HEK293 (cell line): ENCODE measurements at regions not wholly inside any gene's neighbourhood (a gene's known extent, or its start where the extent isn't known, plus 50 kb on each side); places are given as distances from the start of the nearest gene placed in this dataset.

Experiments
- CTCF ChIA-PET: fragments of 350-600 bp; formaldehyde crosslinking; extraction: SDS; loops from one replicate; lab custom pipeline; 2021; ENCODE audit warnings: antibody characterized with exemption; lab: Yijun Ruan, JAX
- POLR2A ChIA-PET: fragments of 300-600 bp; formaldehyde crosslinking; extraction: SDS; loops from one replicate; lab custom pipeline; 2020; ENCODE audit warnings: antibody characterized with exemption, inconsistent platforms; lab: Yijun Ruan, JAX
- H3K27ac ChIP-seq: fragments of 200-500 bp; sonication (Bioruptor generic); 2 replicates; pipeline ENCODE4 v1.5.1; 2014; ENCODE audit warnings: low read depth, low read length, control low read depth, inconsistent platforms; ENCODE audit errors: extremely low read depth
- H3K36me3 ChIP-seq, 2 experiments: fragments of 200-500 bp in 1 of 2; sonication (Bioruptor generic) in 1 of 2; 1 replicate in 1 of 2; 2 replicates in 1 of 2; pipeline ENCODE4 v1.5.1; 2014 to 2017; ENCODE audit warnings: inconsistent platforms in 2 of 2, low read length in 2 of 2; ENCODE audit not compliant: control insufficient read depth in 2 of 2, insufficient read depth in 1 of 2
- H3K4me1 ChIP-seq: fragments of 200-500 bp; sonication (Bioruptor generic); 2 replicates; pipeline ENCODE4 v1.5.1; 2014; ENCODE audit warnings: mild to moderate bottlenecking, low read length, inconsistent platforms; ENCODE audit not compliant: control insufficient read depth, insufficient read depth
- H3K4me3 ChIP-seq: 2 replicates; pipeline ENCODE4 v1.5.1; 2011; ENCODE audit warnings: low read depth, mild to moderate bottlenecking, control low read depth, low read length, moderate library complexity
- H3K9me3 ChIP-seq: fragments of 200-500 bp; sonication (Bioruptor generic); 2 replicates; pipeline ENCODE4 v1.5.1; 2014; ENCODE audit warnings: low read depth, low read length, inconsistent platforms; ENCODE audit not compliant: control insufficient read depth, insufficient read depth
- KLF17 ChIP-seq: fragments of 450-650 bp; formaldehyde crosslinking; IDR thresholded peaks from 2 replicates; pipeline ENCODE4 v1.5.1; 2016; ENCODE audit warnings: missing biosample characterization, missing genetic modification characterization
- REPIN1 ChIP-seq: fragments of 450-650 bp; formaldehyde crosslinking; IDR thresholded peaks from 2 replicates; pipeline ENCODE4 v1.5.1; 2017; ENCODE audit warnings: missing biosample characterization, missing genetic modification characterization, low read depth
- SCRT1 ChIP-seq: fragments of 450-650 bp; formaldehyde crosslinking; IDR thresholded peaks from 2 replicates; pipeline ENCODE4 v1.5.1; 2016; ENCODE audit warnings: missing biosample characterization, missing genetic modification characterization, borderline replicate concordance
- SP2 ChIP-seq: fragments of 450-650 bp; formaldehyde crosslinking; IDR thresholded peaks from 2 replicates; pipeline ENCODE4 v1.5.1; 2016; ENCODE audit warnings: missing biosample characterization, missing genetic modification characterization
- TCF7L2 ChIP-seq: IDR thresholded peaks from 2 replicates; pipeline ENCODE4 v1.6.1; 2011; ENCODE audit warnings: low read depth, mild to moderate bottlenecking, inconsistent platforms, low read length, moderate library complexity, borderline replicate concordance
- ZNF19 ChIP-seq: fragments of 450-650 bp; formaldehyde crosslinking; IDR thresholded peaks from 2 replicates; pipeline ENCODE4; 2016; ENCODE audit warnings: missing biosample characterization, missing genetic modification characterization, low read depth
- ZNF350 ChIP-seq: fragments of 450-650 bp; formaldehyde crosslinking; IDR thresholded peaks from 2 replicates; pipeline ENCODE4 v1.5.0; 2017; ENCODE audit warnings: missing biosample characterization, mild to moderate bottlenecking, missing genetic modification characterization
- ZNF362 ChIP-seq: fragments of 450-650 bp; formaldehyde crosslinking; IDR thresholded peaks from 2 replicates; pipeline ENCODE4 v1.5.1; 2016; ENCODE audit warnings: missing biosample characterization, missing genetic modification characterization
- ZNF404 ChIP-seq: fragments of 450-650 bp; formaldehyde crosslinking; IDR thresholded peaks from 2 replicates; pipeline ENCODE4 v1.5.1; 2017; ENCODE audit warnings: missing biosample characterization, missing genetic modification characterization
- ZNF416 ChIP-seq: fragments of 450-650 bp; formaldehyde crosslinking; IDR thresholded peaks from 2 replicates; pipeline ENCODE4 v1.5.1; 2016; ENCODE audit warnings: missing biosample characterization, missing genetic modification characterization
- ZNF558 ChIP-seq: fragments of 450-650 bp; formaldehyde crosslinking; IDR thresholded peaks from 2 replicates; pipeline ENCODE4 v1.5.1; 2016; ENCODE audit warnings: missing biosample characterization, missing genetic modification characterization
- ZNF621 ChIP-seq: fragments of 450-650 bp; formaldehyde crosslinking; IDR thresholded peaks from 2 replicates; pipeline ENCODE4 v1.5.1; 2017; ENCODE audit warnings: missing biosample characterization, missing genetic modification characterization
- ZNF624 ChIP-seq: fragments of 450-650 bp; formaldehyde crosslinking; IDR thresholded peaks from 2 replicates; pipeline ENCODE4 v1.5.1; 2017; ENCODE audit warnings: missing biosample characterization, missing genetic modification characterization
- ZNF626 ChIP-seq: fragments of 450-650 bp; sonication (Bioruptor Pico); formaldehyde crosslinking; IDR thresholded peaks from 2 replicates; pipeline ENCODE4 v1.5.1; 2018; ENCODE audit warnings: missing biosample characterization, missing genetic modification characterization, inconsistent platforms
- ZNF664 ChIP-seq: fragments of 450-650 bp; formaldehyde crosslinking; IDR thresholded peaks from 2 replicates; pipeline ENCODE4 v1.5.1; 2016; ENCODE audit warnings: missing biosample characterization, missing genetic modification characterization
- ZNF677 ChIP-seq: fragments of 450-650 bp; IDR thresholded peaks from 2 replicates; pipeline ENCODE4 v1.5.0; 2018; ENCODE audit warnings: missing biosample characterization, mild to moderate bottlenecking, missing genetic modification characterization, moderate library complexity
- ZNF692 ChIP-seq: fragments of 450-650 bp; formaldehyde crosslinking; IDR thresholded peaks from 2 replicates; pipeline ENCODE4 v1.5.1; 2016; ENCODE audit warnings: missing biosample characterization, missing genetic modification characterization
- ZNF747 ChIP-seq: fragments of 450-650 bp; formaldehyde crosslinking; IDR thresholded peaks from 2 replicates; pipeline ENCODE4 v1.5.1; 2016; ENCODE audit warnings: missing biosample characterization, missing genetic modification characterization
- ZNF777 ChIP-seq: fragments of 450-650 bp; formaldehyde crosslinking; IDR thresholded peaks from 2 replicates; pipeline ENCODE4 v1.5.1; 2017; ENCODE audit warnings: missing biosample characterization, missing genetic modification characterization, borderline replicate concordance
- ZNF837 ChIP-seq: fragments of 450-650 bp; formaldehyde crosslinking; IDR thresholded peaks from 2 replicates; pipeline ENCODE4 v1.5.1; 2016; ENCODE audit warnings: missing biosample characterization, missing genetic modification characterization
- ZSCAN16 ChIP-seq: fragments of 450-650 bp; formaldehyde crosslinking; IDR thresholded peaks from 2 replicates; pipeline ENCODE4 v1.5.1; 2016; ENCODE audit warnings: missing biosample characterization, missing genetic modification characterization

GRCh38 chr18:42414756-42415454 is 459.9 kb downstream of the PIK3C3 start (continued):
- no peak for TF ChIP-seq KLF17 (tag by site-specific recombination)
- TF ChIP-seq REPIN1 (tag by site-specific recombination), result no peak
- no peak for TF ChIP-seq SCRT1 (tag by site-specific recombination)
- TF ChIP-seq ZNF677 (tag by site-specific recombination), result no peak
- no peak for TF ChIP-seq ZNF777 (tag by site-specific recombination)
- no peak for TF ChIP-seq ZNF624 (tag by site-specific recombination)
- TF ChIP-seq ZNF416 (tag by site-specific recombination), result no peak

- Histone ChIP-seq H3K27ac (no peak overlapping the region), H3K4me3 (no peak overlapping the region), H3K4me1 (no peaks in the 10 kb centered on the region), H3K9me3 (no peaks in the 10 kb centered on the region), H3K36me3 (no peaks in the 10 kb centered on the region)
- ChIA-PET POLR2A (no interaction called here), CTCF (interaction anchor here (0.9 kb wide), 1 partner anchor 119 kb away, joined by 3 read pairs; no protein-coding TSS in a partner anchor)
- no peak for TF ChIP-seq ZNF362
- no peak for TF ChIP-seq ZSCAN16 (tag by site-specific recombination)
- TF ChIP-seq ZNF404, result no peak
- no peak for TF ChIP-seq SP2
These were observed 462.2 kb downstream of the PIK3C3 start for GRCh38 chr18:42417189-42417588.

- no peak overlapping the region for H3K4me3 ChIP-seq
- H3K36me3 ChIP-seq, result no peaks in the 10 kb centered on the region
- ChIA-PET POLR2A (no interaction called here), CTCF (no interaction called here)
- H3K9me3 ChIP-seq, result no peaks in the 10 kb centered on the region
- H3K27ac ChIP-seq, result no peak overlapping the region
- no peaks in the 10 kb centered on the region for H3K4me1 ChIP-seq
- TF ChIP-seq ZNF624 (tag by site-specific recombination) (no peak), ZNF692 (tag by site-specific recombination) (no peak), ZNF558 (tag by site-specific recombination) (no peak), TCF7L2 (no peak), ZNF621 (tag by site-specific recombination) (no peak), ZNF747 (tag by site-specific recombination) (no peak), ZNF837 (tag by site-specific recombination) (no peak), ZNF350 (tag by site-specific recombination) (no peak), ZNF19 (tag by site-specific recombination) (no peak), ZNF664 (no peak), ZNF626 (no peak)
These were observed 463.1 kb downstream of the PIK3C3 start for GRCh38 chr18:42418121-42418520.
